ENCODE measurements at regions not wholly inside any gene's neighbourhood (a gene's known extent, or its start where the extent isn't known, plus 50 kb on each side); places are given as distances from the start of the nearest gene placed in this dataset.
"Not testable (repeated sequence)": the region's sequence is repeated elsewhere in the genome, so short reads cannot be mapped to it uniquely, and the experiment has no call there.

- DNase-seq (ENCODE audit: low spot score) = no peak
Measured at GRCh38 chr6:67558985-67559384, 1076.1 kb upstream of the ADGRB3 start.

- DNase-seq (ENCODE audit: low spot score) = no peak
Measured at GRCh38 chr6:67544851-67545452, 1090.1 kb upstream of the ADGRB3 start.

- DNase-seq (ENCODE audit: low spot score) = no peak
Measured at GRCh38 chr6:67541586-67541985, 1093.5 kb upstream of the ADGRB3 start.

GRCh38 chr6:67538032-67538431, 1097.0 kb upstream of the ADGRB3 start:
- no peak for DNase-seq (ENCODE audit: low spot score)

GRCh38 chr6:67535946-67536345, 1099.1 kb upstream of the ADGRB3 start:
- no peak for DNase-seq (ENCODE audit: low spot score)

- DNase-seq (ENCODE audit: low spot score) = no peak
Measured at GRCh38 chr6:67506352-67506751, 1128.7 kb upstream of the ADGRB3 start.

- no peak for DNase-seq (ENCODE audit: low spot score)
Measured at GRCh38 chr6:67501755-67502154, 1133.3 kb upstream of the ADGRB3 start.

- DNase-seq (ENCODE audit: low spot score) = no peak
Measured at GRCh38 chr6:67497749-67498148, 1137.3 kb upstream of the ADGRB3 start.

GRCh38 chr6:67496191-67496590, 1138.9 kb upstream of the ADGRB3 start:
- DNase-seq (ENCODE audit: low spot score) = no peak

GRCh38 chr6:67493682-67494081, 1141.4 kb upstream of the ADGRB3 start:
- no peak for DNase-seq (ENCODE audit: low spot score)

GRCh38 chr6:67475700-67476099, 1159.4 kb upstream of the ADGRB3 start:
- no peak for DNase-seq (ENCODE audit: low spot score)

GRCh38 chr6:67467341-67467740, 1167.7 kb upstream of the ADGRB3 start:
- no peak for DNase-seq (ENCODE audit: low spot score)

- DNase-seq (ENCODE audit: low spot score) = not testable (repeated sequence)
Measured at GRCh38 chr6:67462725-67463124, 1172.4 kb upstream of the ADGRB3 start.

GRCh38 chr6:67459556-67459955, 1175.5 kb upstream of the ADGRB3 start:
- no peak for DNase-seq (ENCODE audit: low spot score)

- no peak for DNase-seq (ENCODE audit: low spot score)
Measured at GRCh38 chr6:67458265-67458664, 1176.8 kb upstream of the ADGRB3 start.

- DNase-seq (ENCODE audit: low spot score) = no peak
Measured at GRCh38 chr6:67451874-67452273, 1183.2 kb upstream of the ADGRB3 start.

GRCh38 chr6:67450641-67451040, 1184.4 kb upstream of the ADGRB3 start:
- DNase-seq (ENCODE audit: low spot score) = no peak

- no peak for DNase-seq (ENCODE audit: low spot score)
Measured at GRCh38 chr6:67449602-67450001, 1185.5 kb upstream of the ADGRB3 start.

GRCh38 chr6:67433124-67433523, 1202.0 kb upstream of the ADGRB3 start:
- DNase-seq (ENCODE audit: low spot score) = no peak

GRCh38 chr6:67431076-67431475, 1204.0 kb upstream of the ADGRB3 start:
- DNase-seq (ENCODE audit: low spot score) = no peak

- not testable (repeated sequence) for DNase-seq (ENCODE audit: low spot score)
Measured at GRCh38 chr6:67426686-67427085, 1208.4 kb upstream of the ADGRB3 start.

GRCh38 chr6:67412035-67412434, 1223.0 kb upstream of the ADGRB3 start:
- DNase-seq (ENCODE audit: low spot score) = no peak

GRCh38 chr6:67411036-67411435, 1224.0 kb upstream of the ADGRB3 start:
- DNase-seq (ENCODE audit: low spot score) = no peak

- no peak for DNase-seq (ENCODE audit: low spot score)
Measured at GRCh38 chr6:67394254-67394653, 1240.8 kb upstream of the ADGRB3 start.

GRCh38 chr6:67393356-67393755, 1241.7 kb upstream of the ADGRB3 start:
- DNase-seq (ENCODE audit: low spot score) = no peak
